GM12878 (cell line): ENCODE measurements at regions not wholly inside any gene's neighbourhood (a gene's known extent, or its start where the extent isn't known, plus 50 kb on each side); places are given as distances from the start of the nearest gene placed in this dataset.

Experiments used
- ATAC-seq: fragments of 200-7000 bp; cut with Tn5 transposase; 3 replicates; pipeline ENCODE4 v1.9.1; 2020; ENCODE audit warnings: mild to moderate bottlenecking, moderate library complexity
- BruUV-seq: library from RNA; stranded (reverse); fragments of 400-500 nt; replicated peaks from 2 replicates; lab custom pipeline; 2021; lab: Mats Ljungman, UMichigan
- CTCF ChIA-PET: fragments of 300-600 bp; sonication (Branson Sonifier 250); formaldehyde crosslinking; extraction: SDS; loops from one replicate; lab custom pipeline; 2021; ENCODE audit warnings: inconsistent platforms; lab: Yijun Ruan, JAX
- POLR2A ChIA-PET: fragments of 350-600 bp; formaldehyde crosslinking; extraction: SDS; loops from one replicate; lab custom pipeline; 2021; ENCODE audit warnings: inconsistent platforms; lab: Charles Lee
- RAD21 ChIA-PET: fragments of 300-600 bp; sonication (Branson Sonifier 250); formaldehyde crosslinking; loops from one replicate; lab custom pipeline; 2023; ENCODE audit warnings: antibody characterized with exemption; ENCODE audit not compliant: unreplicated experiment; lab: Charles Lee
- SMC1A ChIA-PET: fragments of 300-600 bp; sonication (Branson Sonifier 250); formaldehyde crosslinking; loops from one replicate; lab custom pipeline; 2023; ENCODE audit not compliant: unreplicated experiment, uncharacterized antibody; lab: Charles Lee
- DNase-seq: peaks from one replicate; pipeline ENCODE4 v3.0.0-alpha.2; 2011; ENCODE audit warnings: low read depth, low spot score
- FAIRE-seq: peaks from 3 replicates; lab custom pipeline; 2011; peaks lifted over from hg19 to GRCh38; lab: Jason Lieb, UNC
- H2AFZ ChIP-seq: 2 replicates; pipeline ENCODE4 v1.6.0; 2011; ENCODE audit warnings: low read depth, low read length, control low read depth; ENCODE audit not compliant: control insufficient read depth
- H3K27ac ChIP-seq: 2 replicates; pipeline ENCODE4 v1.5.1; 2011; ENCODE audit warnings: control low read depth; ENCODE audit not compliant: control insufficient read depth, insufficient read depth
- H3K27me3 ChIP-seq, 2 experiments: replicated peaks in 1 of 2; 2 replicates each; pipeline versions ENCODE4 v1.6.0 to v1.6.1; 2011; ENCODE audit warnings: low read length in 1 of 2; ENCODE audit not compliant: control insufficient read depth in 2 of 2, insufficient read depth in 2 of 2
- H3K36me3 ChIP-seq, 2 experiments: 2 replicates each; pipeline ENCODE4 v1.5.1; 2011; ENCODE audit warnings: low read length in 1 of 2; ENCODE audit not compliant: control insufficient read depth in 2 of 2, insufficient read depth in 2 of 2
- H3K4me1 ChIP-seq: 2 replicates; pipeline ENCODE4 v1.6.1; 2011; ENCODE audit warnings: mild to moderate bottlenecking, low read length, moderate library complexity, mixed read lengths; ENCODE audit not compliant: control insufficient read depth, insufficient read depth
- H3K4me2 ChIP-seq: 2 replicates; pipeline ENCODE4 v1.6.0; 2011; ENCODE audit warnings: control low read depth; ENCODE audit not compliant: control insufficient read depth, insufficient read depth
- H3K4me3 ChIP-seq: fragments of 200-600 bp; sonication (generic); 2 replicates; pipeline ENCODE4 v1.5.1; 2016
- H3K79me2 ChIP-seq: 2 replicates; pipeline ENCODE4 v1.6.0; 2011; ENCODE audit warnings: low read length; ENCODE audit not compliant: control insufficient read depth, insufficient read depth
- H3K9ac ChIP-seq: 2 replicates; pipeline ENCODE4 v1.8.0; 2011; ENCODE audit warnings: low read length, control low read depth, mixed read lengths; ENCODE audit not compliant: control insufficient read depth, insufficient read depth
- H3K9me3 ChIP-seq: replicated peaks from 3 replicates; pipeline ENCODE4 v1.5.1; 2011; ENCODE audit warnings: mild to moderate bottlenecking, low read length; ENCODE audit not compliant: control insufficient read depth, insufficient read depth
- H4K20me1 ChIP-seq: 2 replicates; pipeline ENCODE4 v1.6.0; 2011; ENCODE audit not compliant: control insufficient read depth, insufficient read depth
- EP300 ChIP-seq, 2 experiments: fragments of 150-350 bp in 1 of 2; IDR thresholded peaks; 2 replicates each; pipeline ENCODE4 v1.6.1; 2011 to 2012; ENCODE audit warnings: low read depth in 2 of 2, low read length in 2 of 2, borderline replicate concordance in 1 of 2, improper control_type of control experiment in 1 of 2, inconsistent platforms in 1 of 2; ENCODE audit not compliant: control insufficient read depth in 1 of 2
- ETV6 ChIP-seq, 2 experiments: fragments of 450-650 bp in 1 of 2; IDR thresholded peaks in 1 of 2; conservative IDR thresholded peaks in 1 of 2; 2 replicates each; pipeline ENCODE4 v1.6.1; 2014; ENCODE audit warnings: antibody characterized with exemption in 1 of 2, borderline replicate concordance in 1 of 2, low read depth in 1 of 2, mild to moderate bottlenecking in 1 of 2, moderate library complexity in 1 of 2
- FOXM1 ChIP-seq: IDR thresholded peaks from 2 replicates; pipeline ENCODE4 v1.6.1; 2012; ENCODE audit warnings: low read depth, mild to moderate bottlenecking, inconsistent platforms, low read length, moderate library complexity
- GATAD2B ChIP-seq: fragments of 450-650 bp; conservative IDR thresholded peaks from 2 replicates; pipeline ENCODE4 v1.6.1; 2017; ENCODE audit warnings: low read depth, mild to moderate bottlenecking, moderate library complexity
- IRF4 ChIP-seq: IDR thresholded peaks from 2 replicates; pipeline ENCODE4 v1.6.1; 2011; ENCODE audit warnings: low read depth, low read length
- JUND ChIP-seq: IDR thresholded peaks from 2 replicates; pipeline ENCODE4 v1.6.1; 2012; ENCODE audit warnings: low read depth, mild to moderate bottlenecking, low read length, improper control_type of control experiment, moderate library complexity
- MEF2B ChIP-seq: fragments of 450-650 bp; IDR thresholded peaks from 2 replicates; pipeline ENCODE4 v1.6.1; 2018; ENCODE audit warnings: mild to moderate bottlenecking, moderate library complexity; ENCODE audit not compliant: partially characterized antibody, poor library complexity, severe bottlenecking
- MYB ChIP-seq: fragments of 150-350 bp; IDR thresholded peaks from 2 replicates; pipeline ENCODE4 v1.6.1; 2014; ENCODE audit warnings: mild to moderate bottlenecking, low read depth, low read length, borderline replicate concordance
- MYC ChIP-seq: IDR thresholded peaks from 2 replicates; pipeline ENCODE4 v1.6.1; 2011; ENCODE audit warnings: mild to moderate bottlenecking, low read length, moderate library complexity, inconsistent platforms; ENCODE audit not compliant: insufficient read depth, insufficient replicate concordance, insufficient read length, severe bottlenecking
- PRDM15 ChIP-seq: fragments of 450-650 bp; formaldehyde crosslinking; IDR thresholded peaks from 2 replicates; pipeline ENCODE4 v1.4.0; 2020; ENCODE audit warnings: mild to moderate bottlenecking, moderate library complexity
- TCF3 ChIP-seq: IDR thresholded peaks from 2 replicates; pipeline ENCODE4 v1.6.1; 2012; ENCODE audit warnings: low read depth, mild to moderate bottlenecking, low read length, borderline replicate concordance; ENCODE audit not compliant: insufficient read depth
- ZBTB33 ChIP-seq: fragments of 450-650 bp; IDR thresholded peaks from 2 replicates; pipeline ENCODE4 v1.6.1; 2017; ENCODE audit warnings: mild to moderate bottlenecking
- ZNF207 ChIP-seq: fragments of 450-650 bp; IDR thresholded peaks from 2 replicates; pipeline ENCODE4 v1.6.1; 2014; ENCODE audit warnings: antibody characterized with exemption, mild to moderate bottlenecking, borderline replicate concordance
- ZNF217 ChIP-seq: fragments of 450-650 bp; IDR thresholded peaks from 2 replicates; pipeline ENCODE4 v1.6.1; 2017; ENCODE audit warnings: antibody characterized with exemption, mild to moderate bottlenecking
- WGBS: methylation state at CpG from one replicate; pipeline ENCODE4 v1.1.6; 2016; ENCODE audit warnings: low lambda C conversion rate; ENCODE audit not compliant: insufficient replicate concordance, insufficient coverage; ENCODE audit errors: missing lambda C conversion rate; 5-methylcytosine and 5-hydroxymethylcytosine counted together
- in situ Hi-C: fragments of 300-500 bp; cut with MboI; formaldehyde crosslinking; loops from 9 replicates; pipeline ENCODE4 v1.14.3; 2018; ENCODE audit warnings: mixed read lengths
- intact Hi-C: fragments of 100-400 bp; cut with micrococcal nuclease; formaldehyde crosslinking; loops from one replicate; pipeline ENCODE4 v1.14.2; 2022; ENCODE audit not compliant: unreplicated experiment

GRCh38 chr1:209021622-209022021 is 561.9 kb upstream of the CAMK1G start (continued):
- no peak for TF ChIP-seq GATAD2B
- TF ChIP-seq ZNF217, result no peak
- no peak for TF ChIP-seq JUND
- no peak for TF ChIP-seq IRF4
- TF ChIP-seq ZNF207, result no peak

GRCh38 chr1:209023790-209024189 is 559.7 kb upstream of the CAMK1G start:
- in situ Hi-C loops, result no loop called here
- no peak overlapping the region for H3K4me2 ChIP-seq
- no peaks in the 10 kb centered on the region for H3K4me1 ChIP-seq
- no peak overlapping the region for H3K9ac ChIP-seq
- WGBS, result 0% methylated on average over 2 of the region's 2 CpGs
- no peak overlapping the region for H2AFZ ChIP-seq
- ChIA-PET CTCF (no interaction called here), SMC1A (no interaction called here), RAD21 (no interaction called here)
- H3K4me3 ChIP-seq, result no peak overlapping the region
- H3K27ac ChIP-seq, result no peak overlapping the region
- H3K27me3 ChIP-seq, result no peaks in the 10 kb centered on the region
- DNase-seq (no peak), FAIRE-seq (no peak)
- H3K36me3 ChIP-seq, result no peaks in the 10 kb centered on the region
- TF ChIP-seq MYC (no peak), TCF3 (no peak), ZBTB33 (no peak), EP300 (IDR thresholded peaks at IDR 0.05; ENCODE audit: borderline replicate concordance in 1 of 2, control insufficient read depth in 1 of 2, low read depth in 2 of 2, low read length in 2 of 2) (no peak), ETV6 (conservative IDR thresholded peaks at IDR 0.05 in 1 of 2, IDR thresholded peaks at IDR 0.05 in 1 of 2; ENCODE audit: borderline replicate concordance in 1 of 2, low read depth in 1 of 2) (no peak), PRDM15 (no peak), MEF2B (no peak), FOXM1 (no peak), MYB (no peak)
- TF ChIP-seq, all 136 proteins: peak for 0
- H4K20me1 ChIP-seq, result no peaks in the 10 kb centered on the region
- ATAC-seq, result no peak
- H3K79me2 ChIP-seq, result no peaks in the 10 kb centered on the region
- H3K9me3 ChIP-seq, result no peaks in the 10 kb centered on the region; the same call in 2 of the 3 replicates
- BruUV-seq, result no TSS peak
- intact Hi-C loops, result no loop called here
- POLR2A ChIA-PET, result no interaction called here
